ENCODE measurements at regions not wholly inside any gene's neighbourhood (a gene's known extent, or its start where the extent isn't known, plus 50 kb on each side); places are given as distances from the start of the nearest gene placed in this dataset.
"Not testable (repeated sequence)": the region's sequence is repeated elsewhere in the genome, so short reads cannot be mapped to it uniquely, and the experiment has no call there.

DNA sequence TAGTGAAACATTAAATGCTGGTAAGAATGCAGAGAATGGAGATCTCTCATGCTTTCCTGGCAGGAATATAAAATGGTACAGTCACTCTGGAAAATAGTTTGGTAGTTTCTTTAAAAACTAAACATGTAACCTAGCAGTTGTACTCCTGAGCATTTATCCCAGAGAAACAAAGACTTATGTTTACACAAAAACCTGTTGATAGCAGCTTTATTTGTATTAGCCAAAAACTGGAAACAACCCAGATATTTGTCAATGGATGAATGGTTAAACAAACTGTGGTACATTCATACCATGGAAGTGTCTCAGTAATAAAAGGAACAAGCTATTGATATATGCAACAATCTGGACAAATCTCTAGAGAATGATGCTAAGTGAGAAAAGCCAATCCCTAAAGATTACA, 81.7 kb upstream of the CTAGE1 start:
- DNase-seq (ENCODE audit: extremely low spot score, insufficient read length, low read depth) (no peak), FAIRE-seq (no peak)

DNA sequence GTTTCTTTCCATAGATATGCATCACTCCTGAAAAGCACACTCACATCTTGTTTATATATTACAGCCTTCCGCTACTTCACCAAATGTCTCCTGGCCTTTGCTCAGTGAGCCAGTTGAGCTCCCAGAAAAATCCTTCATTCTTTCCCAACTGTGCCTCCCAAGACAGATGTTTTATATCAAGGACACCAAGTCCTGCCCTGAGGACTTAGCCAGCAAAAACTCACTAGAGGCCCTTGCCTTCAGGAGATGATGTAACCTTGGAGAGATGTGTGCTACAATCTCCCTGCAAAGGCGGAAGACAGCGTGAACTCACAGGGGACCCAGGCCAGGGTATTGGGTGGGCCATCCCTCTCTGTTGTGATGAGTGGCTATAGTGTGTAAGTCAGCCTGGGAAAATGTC, 86.1 kb upstream of the CTAGE1 start:
- no peak for FAIRE-seq

DNA sequence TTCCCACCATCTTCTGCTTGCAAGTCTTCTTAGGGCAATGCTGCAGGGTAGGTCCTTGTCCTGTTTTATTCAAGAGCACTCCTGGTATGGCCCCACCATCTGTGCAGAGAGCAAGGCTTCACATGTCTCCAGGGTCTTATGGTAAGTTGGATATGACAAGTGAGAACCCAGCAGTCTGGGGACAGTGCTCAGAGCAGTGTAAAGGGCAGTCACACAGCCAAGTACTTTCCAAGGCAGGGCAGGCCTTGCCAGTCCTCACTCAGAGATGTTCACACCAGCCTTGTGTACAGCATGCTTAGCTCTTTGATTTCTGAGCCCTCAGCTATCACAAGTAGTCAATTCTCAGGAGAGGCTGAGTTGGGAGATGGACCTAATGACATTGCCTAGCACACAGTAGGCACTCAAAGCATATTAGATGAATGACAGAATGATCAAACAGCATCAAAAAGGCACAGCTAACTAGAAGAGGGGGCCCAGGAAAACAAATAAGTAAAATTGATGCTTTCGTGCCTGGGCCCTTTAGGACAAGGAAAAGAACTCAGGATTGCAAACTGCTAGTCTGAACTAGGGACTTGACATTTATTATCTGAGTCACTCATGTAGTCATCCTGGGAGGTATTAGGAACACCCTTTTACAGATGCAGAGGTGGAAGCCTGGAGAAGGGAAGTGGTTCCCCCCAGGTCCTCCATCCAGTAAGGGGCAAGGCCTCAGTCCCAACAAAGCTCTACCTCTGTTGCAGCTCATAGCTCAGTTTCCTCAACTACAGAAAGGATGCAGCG, 86.7 kb upstream of the CTAGE1 start:
- FAIRE-seq (no peak), DNase-seq (ENCODE audit: extremely low spot score, insufficient read length, low read depth) (no peak)

More for the DNA sequence above, 86.1 kb upstream of the CTAGE1 start:
- DNase-seq (ENCODE audit: extremely low spot score, insufficient read length, low read depth), result no peak

DNA sequence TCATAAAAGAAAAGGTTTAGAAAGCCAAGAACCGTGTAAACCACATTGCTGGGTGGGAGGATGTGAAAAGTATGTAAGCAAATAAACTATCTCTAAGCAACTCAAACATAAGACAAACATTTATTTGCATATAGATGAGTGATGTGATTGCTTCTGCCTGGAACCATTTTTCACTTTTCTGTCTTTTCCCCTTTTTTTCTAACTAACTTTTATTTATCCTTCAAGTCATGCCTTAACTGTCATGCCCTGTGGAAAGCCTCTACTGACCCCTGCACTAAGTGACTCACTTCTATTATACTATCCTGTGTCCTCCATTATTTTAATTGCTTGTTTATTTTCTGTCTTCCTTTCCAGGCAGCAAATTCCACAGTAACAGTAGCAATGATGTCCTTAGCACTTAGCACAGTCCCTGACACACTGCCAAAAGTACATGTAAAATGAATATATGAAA, 87.5 kb upstream of the CTAGE1 start:
- DNase-seq (ENCODE audit: extremely low spot score, insufficient read length, low read depth), result no peak
- FAIRE-seq, result no peak

DNA sequence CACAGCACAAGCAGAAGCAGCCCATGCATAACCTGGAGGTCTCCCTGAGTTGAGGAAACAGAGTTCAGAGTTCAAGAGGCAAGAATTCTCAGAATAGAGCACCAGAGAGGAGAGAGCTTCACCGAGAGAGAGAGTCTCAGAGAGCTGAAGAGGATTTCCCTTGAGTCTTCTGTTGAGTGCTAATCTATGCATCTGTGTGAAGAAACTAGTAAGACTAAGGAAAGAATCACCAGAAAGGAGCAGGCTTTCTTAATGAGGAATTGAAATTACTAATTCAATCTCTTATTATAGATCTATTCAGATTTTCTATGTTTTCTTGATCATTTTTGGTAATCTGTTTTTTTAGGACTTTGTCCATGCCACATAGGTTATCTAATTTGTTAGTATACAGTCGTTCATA, 89.3 kb upstream of the CTAGE1 start:
- no peak for DNase-seq (ENCODE audit: extremely low spot score, insufficient read length, low read depth)
- no peak for FAIRE-seq

DNA sequence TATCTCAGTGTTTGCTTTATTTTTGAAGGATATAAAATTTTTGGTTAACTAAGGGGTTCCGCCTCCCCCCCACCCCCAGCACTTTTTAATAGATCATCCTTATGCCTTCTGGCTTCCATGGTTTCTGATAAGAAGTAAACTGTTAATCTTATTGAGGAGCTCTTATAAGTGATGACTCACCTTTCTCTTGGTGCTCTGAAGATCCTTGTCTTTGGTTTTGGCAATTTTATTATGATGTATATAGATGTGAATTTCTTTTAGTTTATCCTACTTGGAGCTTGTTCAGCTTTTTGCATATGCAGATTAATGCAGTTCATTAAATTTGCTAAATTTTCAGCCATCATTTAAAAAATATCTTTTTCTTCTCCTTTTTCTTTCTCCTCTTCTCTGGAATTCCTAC, 91.7 kb upstream of the CTAGE1 start:
- DNase-seq (ENCODE audit: extremely low spot score, insufficient read length, low read depth), result no peak
- no peak for FAIRE-seq

DNA sequence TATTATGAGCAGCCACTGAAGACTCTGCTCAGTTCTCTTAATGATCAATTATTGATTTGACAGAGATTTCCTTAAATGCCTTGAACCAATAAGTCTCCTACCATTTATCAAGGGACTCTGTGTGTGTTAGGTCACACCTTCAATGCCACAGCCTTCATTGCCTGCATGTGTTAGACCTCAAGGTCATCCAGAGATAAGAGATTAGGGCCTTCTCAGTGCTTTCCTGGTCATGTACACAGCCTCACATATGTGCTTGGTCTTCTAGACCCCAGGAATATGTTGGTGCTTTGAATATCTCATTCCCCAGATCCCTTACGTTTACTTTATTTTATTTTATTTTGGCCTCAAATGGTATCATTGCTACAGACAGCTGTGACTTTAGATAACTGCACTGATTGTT, 93.0 kb upstream of the CTAGE1 start:
- FAIRE-seq (no peak), DNase-seq (ENCODE audit: extremely low spot score, insufficient read length, low read depth) (no peak)

DNA sequence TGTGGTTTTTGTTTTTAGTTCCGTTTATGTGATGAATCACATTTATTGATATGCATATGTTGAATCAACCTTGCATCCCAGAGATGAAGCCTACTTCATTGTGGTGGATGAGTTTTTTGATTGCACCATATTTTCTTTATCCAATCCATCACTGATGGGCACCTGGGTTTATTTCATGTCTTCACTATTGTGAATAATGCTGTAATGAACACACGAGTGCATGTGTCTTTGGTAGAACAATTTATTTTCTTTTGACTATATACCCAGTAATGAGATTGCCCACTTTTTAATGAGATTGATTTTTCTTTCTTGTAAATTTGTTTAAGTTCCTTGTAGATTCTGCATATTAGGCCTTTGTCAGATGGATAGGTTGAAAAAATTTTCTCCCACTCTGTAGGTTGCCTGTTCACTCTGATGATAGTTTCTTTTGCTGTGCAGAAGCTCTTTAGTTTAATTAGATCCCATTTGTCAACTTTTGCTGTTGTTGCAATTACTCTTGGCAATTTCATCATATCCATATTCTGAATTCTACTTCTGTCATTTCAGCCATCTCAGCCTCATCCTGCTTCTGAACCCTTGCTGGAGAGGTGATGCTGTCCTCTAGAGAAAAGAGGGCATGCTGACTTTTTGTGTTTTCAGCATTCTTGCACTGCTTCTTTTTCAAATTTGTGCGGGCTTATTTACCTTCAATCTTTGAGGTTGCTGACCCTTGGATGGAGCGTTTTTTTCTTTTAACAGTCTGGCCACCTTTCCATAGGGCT, 96.2 kb upstream of the CTAGE1 start:
- no peak for FAIRE-seq

DNA sequence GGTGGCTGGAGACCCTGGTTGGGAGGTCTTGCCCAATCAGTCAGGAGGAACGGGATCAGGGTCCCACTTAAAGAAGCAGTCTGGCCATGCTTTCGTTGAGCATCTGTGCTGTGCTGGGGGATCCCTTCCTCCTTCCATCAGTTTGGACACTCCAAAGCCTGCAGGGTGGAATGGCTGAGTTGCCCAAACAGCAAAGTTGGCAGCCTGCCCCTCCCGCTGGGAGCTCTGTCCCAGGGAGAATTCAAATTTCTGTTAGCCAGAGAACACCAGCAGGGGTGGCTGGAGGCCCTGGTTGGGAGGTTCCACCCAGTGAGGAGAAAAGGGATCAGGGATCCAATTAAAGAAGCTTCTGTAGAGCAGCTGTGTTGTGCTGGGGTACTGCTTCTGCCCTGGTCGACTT, 96.9 kb upstream of the CTAGE1 start:
- no peak for FAIRE-seq
- no peak for DNase-seq (ENCODE audit: extremely low spot score, insufficient read length, low read depth)

More for the DNA sequence above, 96.2 kb upstream of the CTAGE1 start:
- no peak for DNase-seq (ENCODE audit: extremely low spot score, insufficient read length, low read depth)

DNA sequence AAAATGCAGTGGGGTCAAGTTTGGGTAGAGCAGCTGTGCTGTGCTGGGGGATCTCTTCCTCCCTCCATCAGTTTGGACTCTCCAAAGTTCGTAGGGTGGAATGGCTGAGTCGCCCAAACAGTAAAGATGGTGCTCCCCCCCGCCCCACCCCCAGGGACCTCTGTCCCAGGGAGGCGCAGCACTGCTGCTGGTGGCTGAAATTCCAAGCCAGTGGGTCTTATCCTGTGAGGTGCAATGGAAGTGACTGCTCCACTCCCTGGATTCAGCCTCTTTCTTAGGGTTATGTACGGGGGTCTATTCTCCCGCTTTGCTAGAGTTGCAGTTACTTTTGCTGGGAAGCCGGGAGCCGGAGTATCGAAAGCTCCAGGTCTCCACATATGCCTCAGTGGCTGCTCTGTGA, 97.5 kb upstream of the CTAGE1 start:
- DNase-seq (ENCODE audit: extremely low spot score, insufficient read length, low read depth) (no peak), FAIRE-seq (no peak)

DNA sequence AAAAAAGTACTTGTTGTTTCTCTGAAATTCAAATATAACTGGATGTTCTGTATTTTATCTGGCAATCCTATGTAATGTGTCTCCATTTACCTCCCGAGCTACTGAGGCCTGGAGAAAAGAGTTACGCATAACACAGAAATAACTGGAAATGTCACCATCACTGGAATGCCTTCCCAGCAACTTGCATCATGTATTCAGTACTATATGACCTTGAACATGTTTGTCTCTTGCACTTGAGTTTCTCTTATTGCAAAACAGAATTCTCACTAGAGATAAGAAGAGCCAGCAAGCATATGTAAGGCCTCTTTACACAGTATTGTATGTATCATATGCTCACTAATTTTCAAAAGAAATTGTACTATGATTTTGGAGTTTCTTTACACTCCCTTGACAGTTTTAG, 99.6 kb upstream of the CTAGE1 start:
- DNase-seq (ENCODE audit: extremely low spot score, insufficient read length, low read depth) (no peak), FAIRE-seq (no peak)

DNA sequence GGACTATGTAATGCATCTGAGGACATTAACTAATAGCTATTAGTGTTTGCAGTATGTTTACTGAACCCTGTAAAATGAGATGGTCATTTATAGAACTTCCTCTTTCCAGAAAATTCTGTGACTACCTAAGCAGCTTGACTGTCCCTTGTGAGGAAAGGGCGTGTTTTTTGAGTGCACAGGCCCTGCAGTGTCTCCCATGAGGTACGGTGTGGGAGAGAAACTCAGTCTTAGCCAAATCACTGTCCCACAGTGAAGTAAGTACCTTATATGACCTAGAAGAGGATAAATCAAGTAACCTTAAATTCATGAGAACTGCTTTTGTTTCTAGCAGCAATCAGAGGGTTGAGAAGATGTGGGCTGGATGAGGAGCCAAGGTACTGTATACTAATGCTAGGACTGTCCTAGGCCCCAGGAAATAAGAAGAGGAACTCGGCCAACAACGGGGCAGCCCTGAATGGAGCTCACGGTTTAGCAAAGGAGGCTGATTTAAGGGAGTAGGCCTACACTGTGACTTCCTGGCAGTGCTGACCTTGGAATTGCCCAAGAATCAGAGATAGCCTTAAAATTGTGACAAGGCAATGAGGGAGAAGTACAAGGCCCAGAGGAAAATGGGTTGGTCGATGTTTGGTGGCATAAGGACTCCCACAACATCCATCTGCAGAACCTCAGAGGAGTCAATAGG, 103.5 kb upstream of the CTAGE1 start:
- DNase-seq (ENCODE audit: extremely low spot score, insufficient read length, low read depth) (no peak), FAIRE-seq (no peak)

DNA sequence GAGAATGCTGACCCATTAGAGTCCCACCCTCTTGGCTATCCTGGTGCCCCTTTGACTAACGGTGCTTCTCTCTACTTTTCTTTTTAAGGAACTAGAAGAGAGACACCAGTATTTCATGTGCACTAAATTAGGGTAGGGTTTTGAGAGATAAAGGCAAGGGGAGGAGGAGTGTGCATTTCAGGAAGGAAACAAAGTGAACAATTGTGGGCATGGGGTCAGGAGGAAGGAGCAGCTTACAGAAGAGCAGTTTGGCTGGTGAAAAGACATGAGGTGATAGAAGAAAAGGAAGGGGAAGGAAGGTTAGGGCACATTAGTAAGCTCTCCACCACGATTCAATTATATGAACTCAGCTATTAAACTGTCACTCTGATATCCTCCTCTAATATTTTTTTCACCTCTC, 105.8 kb upstream of the CTAGE1 start:
- DNase-seq (ENCODE audit: extremely low spot score, insufficient read length, low read depth) (no peak), FAIRE-seq (no peak)

DNA sequence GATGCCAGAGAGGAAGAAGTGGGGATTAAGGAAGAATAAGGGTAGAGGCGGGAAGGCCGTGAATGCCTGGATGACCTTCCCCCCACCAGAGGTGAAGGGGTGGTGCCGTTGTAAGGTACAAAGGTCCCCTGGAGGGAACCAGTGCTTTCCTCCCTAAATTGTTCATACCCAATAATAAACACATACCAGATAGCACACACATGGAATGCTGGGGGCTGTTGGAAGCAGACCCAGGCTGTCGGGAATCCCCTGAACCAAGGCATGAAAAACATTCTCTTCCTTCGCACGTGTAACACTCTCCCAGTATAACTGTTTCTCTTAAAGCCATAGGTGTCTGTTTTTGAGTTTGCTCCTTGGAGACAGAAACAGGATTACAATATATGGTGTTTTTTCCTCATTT, 107.1 kb upstream of the CTAGE1 start:
- FAIRE-seq, result no peak
- DNase-seq (ENCODE audit: extremely low spot score, insufficient read length, low read depth), result no peak

DNA sequence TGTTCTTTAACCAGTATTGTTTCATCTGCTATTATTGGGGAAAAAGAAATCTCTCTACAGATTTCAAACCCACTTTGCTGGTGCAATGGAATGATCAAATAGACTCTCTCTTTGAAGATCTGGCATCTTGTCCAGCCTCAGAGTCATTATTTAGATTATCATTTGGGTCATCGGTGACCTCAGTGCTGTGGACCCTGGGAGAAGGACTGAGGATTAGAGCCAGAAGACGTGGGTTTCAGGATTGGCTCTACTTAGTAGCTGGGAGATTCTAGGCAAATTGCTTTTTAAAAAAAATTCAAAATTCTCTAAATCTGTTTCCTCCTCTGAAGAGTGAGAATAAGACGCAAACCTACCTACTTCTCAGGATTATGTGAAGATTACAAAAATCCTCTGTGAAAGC, 107.6 kb upstream of the CTAGE1 start:
- no peak for FAIRE-seq
- DNase-seq (ENCODE audit: extremely low spot score, insufficient read length, low read depth), result no peak

DNA sequence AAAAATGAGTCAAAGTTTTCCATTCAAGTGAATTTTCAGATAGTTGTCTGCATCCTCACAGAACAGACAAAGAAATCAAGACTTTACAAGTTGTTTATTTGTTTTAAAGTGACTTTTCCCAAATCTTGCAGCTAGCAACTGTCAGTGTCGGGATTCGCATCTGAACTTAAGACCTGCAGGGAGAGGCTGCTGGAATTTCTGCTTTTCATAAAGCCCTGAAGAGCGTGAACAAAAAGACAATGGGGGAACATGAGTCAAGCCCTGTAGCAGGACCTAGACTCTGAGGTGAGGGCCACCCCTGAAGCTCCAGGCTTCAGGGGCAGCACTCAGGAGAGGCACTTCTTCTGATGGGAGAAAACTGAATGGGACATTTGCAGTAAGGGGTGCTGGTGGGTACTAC, 108.2 kb upstream of the CTAGE1 start:
- no peak for FAIRE-seq
- DNase-seq (ENCODE audit: extremely low spot score, insufficient read length, low read depth), result no peak

DNA sequence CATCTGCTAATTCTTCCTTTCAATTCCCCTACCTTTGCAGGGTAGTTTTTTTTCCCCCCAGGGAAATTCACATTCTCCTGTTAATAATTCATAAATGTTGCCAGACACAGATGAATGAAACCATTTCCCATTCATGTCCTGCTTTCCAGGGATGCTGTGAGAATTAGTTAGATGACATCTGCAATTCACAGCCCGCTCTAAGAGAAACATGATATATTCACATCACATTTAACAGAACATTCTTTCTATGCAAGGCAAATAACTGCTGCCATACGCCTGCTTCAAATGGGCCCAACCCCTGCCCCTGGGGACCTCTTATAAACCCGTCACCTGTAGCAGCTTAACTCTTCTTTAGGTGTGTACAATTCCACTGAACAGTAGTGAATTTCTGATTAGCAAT, 110.6 kb upstream of the CTAGE1 start:
- FAIRE-seq (no peak), DNase-seq (ENCODE audit: extremely low spot score, insufficient read length, low read depth) (no peak)

DNA sequence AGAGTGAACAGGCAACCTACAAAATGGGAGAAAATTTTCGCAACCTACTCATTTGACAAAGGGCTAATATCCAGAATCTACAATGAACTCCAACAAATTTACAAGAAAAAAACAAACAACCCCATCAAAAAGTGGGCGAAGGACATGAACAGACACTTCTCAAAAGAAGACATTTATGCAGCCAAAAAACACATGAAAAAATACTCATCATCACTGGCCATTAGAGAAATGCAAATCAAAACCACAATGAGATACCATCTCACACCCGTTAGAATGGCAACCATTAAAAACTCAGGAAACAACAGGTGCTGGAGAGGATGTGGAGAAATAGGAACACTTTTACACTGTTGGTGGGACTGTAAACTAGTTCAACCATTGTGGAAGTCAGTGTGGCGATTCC, 117.0 kb upstream of the CTAGE1 start:
- DNase-seq (ENCODE audit: extremely low spot score, insufficient read length, low read depth); FAIRE-seq: not testable (repeated sequence)

DNA sequence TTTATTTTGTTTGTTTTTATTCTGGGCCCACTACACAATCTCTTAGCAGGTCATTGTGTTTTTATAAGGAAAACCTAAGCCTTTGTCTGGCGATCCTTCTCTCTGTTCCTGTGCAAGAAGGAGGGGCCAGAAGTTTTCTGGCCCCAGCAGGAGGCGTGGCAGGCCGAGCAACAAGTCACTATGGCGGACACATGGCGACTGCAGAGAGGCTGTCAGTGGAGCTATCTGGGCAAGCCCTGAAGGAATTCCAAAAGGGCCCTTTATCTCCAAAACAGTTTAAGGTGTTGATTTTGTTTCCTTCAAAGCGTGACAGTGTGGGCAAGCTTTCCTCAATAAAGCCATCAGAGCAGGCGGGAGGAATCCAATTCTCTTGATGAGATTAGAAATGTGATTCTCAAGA, 118.8 kb upstream of the CTAGE1 start:
- FAIRE-seq (no peak), DNase-seq (ENCODE audit: extremely low spot score, insufficient read length, low read depth) (no peak)

DNA sequence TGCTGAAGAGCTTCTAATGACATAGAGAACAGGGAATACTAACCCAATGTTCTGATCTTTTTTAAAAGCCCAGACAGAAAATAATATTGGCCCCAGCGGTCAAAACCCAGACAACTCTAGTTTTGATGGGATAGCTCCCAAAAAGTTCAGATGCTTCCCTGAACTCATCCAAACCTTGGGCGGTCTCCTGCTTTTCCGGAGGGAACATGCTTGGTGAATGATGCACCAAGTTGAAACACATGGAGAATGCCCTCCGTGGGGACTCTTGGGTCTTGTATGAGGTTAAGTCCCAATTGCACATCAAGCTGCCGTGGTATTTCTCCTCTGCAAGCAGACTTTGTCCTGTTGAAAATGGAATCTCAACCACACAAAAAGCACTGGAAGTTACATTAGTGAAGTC, 120.7 kb upstream of the CTAGE1 start:
- FAIRE-seq (no peak), DNase-seq (ENCODE audit: extremely low spot score, insufficient read length, low read depth) (no peak)

All from GM18507 (cell line).